ENCODE measurements at regions not wholly inside any gene's neighbourhood (a gene's known extent, or its start where the extent isn't known, plus 50 kb on each side); places are given as distances from the start of the nearest gene placed in this dataset.

- no peak for DNase-seq
These were observed 349.2 kb upstream of the MAD2L1 start for GRCh38 chr4:120415896-120416295.

- no peak for DNase-seq
These were observed 340.3 kb upstream of the MAD2L1 start for GRCh38 chr4:120406960-120407359.

GRCh38 chr4:120403296-120403695 is 336.6 kb upstream of the MAD2L1 start:
- no peak for DNase-seq

- no peak for DNase-seq
These were observed 333.8 kb upstream of the MAD2L1 start for GRCh38 chr4:120400441-120400840.

GRCh38 chr4:120399826-120400225 is 333.2 kb upstream of the MAD2L1 start:
- no peak for DNase-seq

GRCh38 chr4:120395746-120396145 is 329.1 kb upstream of the MAD2L1 start:
- DNase-seq: no peak

- no peak for DNase-seq
These were observed 289.2 kb upstream of the MAD2L1 start for GRCh38 chr4:120355881-120356280.

GRCh38 chr4:120354381-120354780 is 287.7 kb upstream of the MAD2L1 start:
- no peak for DNase-seq

- no peak for DNase-seq
These were observed 286.6 kb upstream of the MAD2L1 start for GRCh38 chr4:120353235-120353634.

GRCh38 chr4:120352739-120353138 is 286.1 kb upstream of the MAD2L1 start:
- no peak for DNase-seq

- no peak for DNase-seq
These were observed 282.3 kb upstream of the MAD2L1 start for GRCh38 chr4:120348948-120349347.

- DNase-seq: no peak
These were observed 281.9 kb upstream of the MAD2L1 start for GRCh38 chr4:120348521-120348920.

GRCh38 chr4:120331486-120332370 is 265.1 kb upstream of the MAD2L1 start:
- DNase-seq: no peak

- no peak for DNase-seq
These were observed 262.7 kb upstream of the MAD2L1 start for GRCh38 chr4:120329386-120329785.

GRCh38 chr4:120327276-120327675 is 260.6 kb upstream of the MAD2L1 start:
- no peak for DNase-seq

GRCh38 chr4:120319046-120319767 is 252.6 kb upstream of the MAD2L1 start:
- no peak for DNase-seq

GRCh38 chr4:120318196-120318846 is 251.7 kb upstream of the MAD2L1 start:
- peak; percentile 42 for DNase-seq

- DNase-seq: peak; percentile 27
These were observed 251.1 kb upstream of the MAD2L1 start for GRCh38 chr4:120317713-120318112.

GRCh38 chr4:120316416-120316815 is 249.8 kb upstream of the MAD2L1 start:
- no peak for DNase-seq

- DNase-seq: no peak
These were observed 248.3 kb upstream of the MAD2L1 start for GRCh38 chr4:120314969-120315368.

GRCh38 chr4:120304801-120305200 is 238.2 kb upstream of the MAD2L1 start:
- no peak for DNase-seq

GRCh38 chr4:120299631-120300030 is 233.0 kb upstream of the MAD2L1 start:
- DNase-seq: no peak

- DNase-seq: peak; percentile 67
These were observed 226.7 kb upstream of the MAD2L1 start for GRCh38 chr4:120293341-120293740.

GRCh38 chr4:120291541-120291940 is 224.9 kb upstream of the MAD2L1 start:
- DNase-seq: no peak

Measured in eye (tissue), 1 donor.